NOMO-1 treated with dmso at 0.1 percent for 144 hours (cell line): ENCODE measurements at regions not wholly inside any gene's neighbourhood (a gene's known extent, or its start where the extent isn't known, plus 50 kb on each side); places are given as distances from the start of the nearest gene placed in this dataset.
"Not testable (repeated sequence)": the region's sequence is repeated elsewhere in the genome, so short reads cannot be mapped to it uniquely, and the experiment has no call there.

Experiments used
- DNase-seq: peaks from one replicate; lab custom pipeline; 2025; ENCODE audit not compliant: unreplicated experiment; lab: John Stamatoyannopoulos, UW

DNA sequence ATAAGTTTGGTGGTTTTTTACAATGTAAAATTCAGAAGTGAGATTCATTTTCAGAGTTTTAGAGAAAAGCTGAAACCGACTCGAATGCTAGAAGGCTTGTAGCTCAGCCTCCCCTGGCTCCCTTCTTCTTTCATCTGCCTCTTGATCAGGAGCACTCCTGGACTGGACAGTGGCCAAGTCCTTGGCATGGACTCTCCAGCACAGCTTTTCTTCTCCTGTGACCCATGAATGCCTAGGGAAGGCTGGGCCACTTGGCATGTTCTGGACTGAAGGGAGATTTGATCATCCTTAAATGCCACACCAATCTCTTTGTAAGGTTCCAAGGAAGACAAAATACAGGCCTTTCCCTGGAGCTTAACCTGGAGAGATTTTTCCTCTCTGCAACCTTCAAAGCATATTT lies 384.0 kb upstream of the SASH1 start:
- DNase-seq: no peak

DNA sequence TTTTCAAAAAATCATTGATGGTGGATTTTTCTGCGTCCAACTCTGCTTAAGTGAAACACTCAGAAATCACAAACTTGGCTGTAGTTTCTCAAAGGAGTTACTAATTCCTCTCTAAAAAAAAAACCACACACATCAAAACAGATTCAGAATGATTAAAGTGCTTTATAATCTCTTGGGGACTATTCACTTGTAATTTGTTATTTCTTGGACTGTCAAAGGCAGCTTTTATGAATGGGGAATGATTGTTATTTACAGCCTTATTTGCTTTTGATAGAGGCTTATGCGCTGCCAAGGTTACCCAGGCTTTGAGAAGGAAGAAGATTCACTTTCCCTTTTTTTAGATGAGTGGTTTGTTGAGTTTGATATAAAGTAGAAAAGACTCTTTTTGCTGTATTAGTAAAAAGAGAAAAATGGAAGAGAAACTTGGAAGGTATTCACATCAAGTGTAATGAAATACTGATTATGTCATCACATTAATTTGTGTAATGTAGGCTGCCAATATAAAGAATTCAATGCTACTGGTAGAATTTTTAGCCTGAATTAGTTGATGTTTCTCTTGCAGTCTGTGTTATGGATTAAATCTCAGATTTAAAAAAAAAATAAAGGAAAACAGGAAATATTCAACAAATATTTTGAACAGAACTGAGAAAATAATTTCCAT lies 381.0 kb upstream of the SASH1 start:
- DNase-seq: no peak

DNA sequence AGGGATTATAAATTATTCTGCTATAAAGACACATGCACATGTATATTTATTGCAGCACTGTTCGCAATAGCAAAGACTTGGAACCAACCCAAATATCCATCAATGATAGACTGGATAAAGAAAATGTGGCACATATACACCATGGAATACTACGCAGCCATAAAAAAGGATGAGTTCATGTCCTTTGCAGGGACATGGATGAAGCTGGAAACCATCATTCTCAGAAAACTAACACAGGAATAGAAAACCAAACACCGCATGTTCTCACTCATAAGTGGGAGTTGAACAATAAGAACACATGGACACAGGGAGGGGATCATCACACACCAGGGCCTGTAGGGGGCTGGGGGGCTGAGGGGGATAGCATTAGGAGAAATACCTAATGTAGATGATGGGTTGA lies 377.2 kb upstream of the SASH1 start:
- not testable (repeated sequence) for DNase-seq

DNA sequence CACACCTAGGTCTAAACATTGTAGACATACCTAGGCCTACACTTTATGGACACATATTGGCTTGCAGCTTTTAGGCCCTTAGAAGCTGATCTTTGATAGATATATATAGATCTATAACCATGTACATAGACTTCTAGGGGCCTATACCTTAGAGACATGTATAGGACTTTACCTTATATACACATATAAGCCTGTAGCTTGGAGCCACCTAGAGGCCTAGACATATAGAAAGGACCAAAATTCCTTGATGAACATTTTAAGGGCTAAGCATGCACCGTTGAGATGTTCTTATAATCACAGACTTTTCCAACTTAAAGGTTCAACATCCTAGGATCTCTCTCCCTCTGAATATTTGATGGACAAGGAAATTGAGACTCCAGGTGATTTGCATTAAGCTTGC lies 371.7 kb upstream of the SASH1 start:
- DNase-seq: no peak

DNA sequence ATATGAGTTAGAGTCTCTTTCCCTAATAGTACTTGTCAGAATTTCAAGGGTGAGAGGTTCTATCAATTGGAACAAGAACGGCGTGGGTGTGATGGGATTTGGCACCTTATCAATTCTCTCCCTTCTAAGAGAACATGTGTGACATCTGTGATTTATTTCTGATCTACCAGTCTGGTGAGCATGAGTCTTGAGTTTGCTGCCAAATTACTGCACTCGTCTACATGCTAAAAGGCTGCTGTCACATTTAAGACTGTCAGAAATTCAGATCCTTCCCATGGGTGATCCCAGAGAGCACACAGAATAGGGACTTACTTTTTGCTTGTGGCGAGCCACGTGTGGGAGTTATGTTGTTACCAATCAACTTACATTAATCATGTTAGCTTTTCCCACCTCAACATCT lies 370.2 kb upstream of the SASH1 start:
- no peak for DNase-seq

DNA sequence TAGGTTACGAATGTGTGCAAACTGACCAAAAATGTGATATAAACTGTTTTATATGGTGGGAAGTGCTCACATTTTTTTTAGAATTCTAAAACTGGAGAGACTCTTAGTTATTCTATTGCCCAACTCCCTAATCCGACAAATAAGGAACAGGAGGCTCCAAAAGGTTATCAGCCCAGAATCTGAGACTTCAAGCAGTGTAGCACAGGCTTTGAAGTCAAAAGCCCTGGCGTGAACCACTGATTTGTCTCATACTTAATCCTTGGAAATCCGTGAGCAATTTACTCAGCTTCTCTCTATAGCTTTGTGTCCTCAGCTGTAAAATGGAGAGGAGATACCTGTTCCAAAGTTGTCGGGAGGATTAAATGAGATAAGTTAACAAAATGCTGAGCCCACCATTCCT lies 368.8 kb upstream of the SASH1 start:
- no peak for DNase-seq

DNA sequence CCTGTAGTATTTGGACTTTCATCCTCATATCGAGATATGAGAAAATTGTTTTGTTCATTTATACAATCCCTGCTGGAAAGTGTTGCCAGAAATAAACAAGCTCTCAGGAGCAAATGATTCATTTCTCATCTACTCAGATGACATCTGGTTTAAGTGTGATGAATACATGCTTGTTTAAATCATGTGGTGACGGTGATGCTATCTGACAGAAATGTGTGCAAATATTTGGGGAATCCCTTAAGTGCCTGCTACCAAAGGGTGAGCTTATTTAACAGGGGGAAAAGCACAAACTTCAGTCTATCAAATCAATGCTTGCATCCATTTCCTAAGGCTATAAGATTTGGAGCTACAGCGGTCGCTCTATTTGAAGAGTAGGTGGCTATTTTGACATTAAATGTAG lies 368.3 kb upstream of the SASH1 start:
- no peak for DNase-seq

DNA sequence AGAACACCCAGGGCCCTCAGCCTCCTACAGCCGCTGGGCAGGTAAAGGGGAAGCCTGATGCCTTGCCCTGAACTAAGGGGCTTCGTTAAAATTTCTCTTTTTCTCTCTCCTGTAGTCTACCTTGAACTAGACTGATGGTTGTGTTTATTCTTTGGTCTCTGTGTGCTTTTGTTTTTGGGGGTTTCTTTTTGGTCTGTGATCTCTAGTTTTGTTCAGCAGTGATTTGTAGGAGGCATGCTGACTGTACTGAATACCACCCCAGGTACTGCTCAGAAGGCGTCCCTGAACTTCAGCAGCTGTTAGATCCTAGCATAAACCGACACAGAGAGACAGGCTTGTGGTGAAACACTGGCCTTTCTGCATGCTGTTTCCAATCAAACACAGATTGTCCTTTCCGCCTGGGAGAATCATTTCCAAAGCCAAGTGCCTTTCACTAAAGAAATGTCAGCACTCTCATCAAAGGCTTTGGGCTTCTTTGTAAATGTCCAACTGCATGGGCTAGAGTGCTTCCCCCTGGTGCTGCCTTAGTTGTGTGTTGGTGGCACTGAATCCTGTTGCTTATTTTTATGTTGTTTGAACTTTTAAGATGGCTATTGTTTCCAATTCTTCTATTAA lies 364.7 kb upstream of the SASH1 start:
- no peak for DNase-seq

DNA sequence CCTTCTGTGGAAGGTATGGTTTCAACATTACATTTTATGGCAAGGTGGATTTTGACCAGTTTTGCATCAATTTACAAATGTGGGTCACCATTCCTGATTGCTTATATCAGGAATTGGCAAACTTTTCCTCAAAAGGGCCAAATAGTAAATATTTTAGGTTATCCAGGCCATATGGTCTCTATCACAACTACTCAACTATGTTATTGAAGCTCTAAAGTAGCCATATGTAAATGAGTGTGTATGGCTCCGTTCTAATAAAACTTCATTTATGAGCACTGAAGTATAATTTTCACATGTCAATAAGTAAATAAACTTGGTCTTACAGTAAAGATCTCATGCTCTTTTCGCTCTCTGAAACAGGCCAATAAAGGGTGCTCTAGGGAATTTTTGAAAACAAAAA lies 362.7 kb upstream of the SASH1 start:
- no peak for DNase-seq

DNA sequence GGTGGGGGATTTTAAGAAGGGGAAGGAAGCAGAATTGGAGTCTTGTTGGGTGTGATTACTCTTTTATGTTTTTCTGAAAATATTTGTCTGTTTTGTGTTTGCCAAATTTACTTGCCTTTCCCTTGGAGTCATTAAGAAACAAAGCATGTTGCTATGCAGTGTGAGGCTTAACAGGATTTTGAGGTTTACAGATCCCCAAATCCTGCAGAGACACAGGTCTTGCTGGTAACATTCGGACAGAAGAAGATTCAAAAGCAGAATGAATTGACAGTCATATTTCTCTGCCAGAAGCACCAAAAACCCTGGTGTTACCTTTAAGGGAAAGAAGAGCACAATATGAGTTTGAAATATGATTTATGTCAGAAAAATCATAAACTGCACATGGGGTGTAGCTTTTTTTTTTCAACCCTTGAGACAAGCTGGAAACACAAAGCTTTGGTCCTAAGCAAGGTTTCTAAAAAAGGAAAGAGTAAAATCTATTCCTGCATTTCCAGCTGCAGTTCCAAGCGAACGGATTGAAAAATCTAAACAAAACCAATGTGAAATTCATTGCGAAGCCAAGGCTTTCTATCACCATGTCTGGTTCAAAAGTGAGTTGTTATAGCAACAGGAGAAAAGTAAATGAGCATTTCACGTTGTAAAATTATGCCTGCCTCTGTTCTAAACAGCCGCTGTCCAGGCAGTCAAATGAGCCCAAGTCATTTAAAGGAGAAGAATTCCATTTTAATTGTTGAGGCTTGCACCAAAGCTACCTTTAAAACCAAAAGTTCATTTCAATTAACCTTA lies 358.9 kb upstream of the SASH1 start:
- no peak for DNase-seq

DNA sequence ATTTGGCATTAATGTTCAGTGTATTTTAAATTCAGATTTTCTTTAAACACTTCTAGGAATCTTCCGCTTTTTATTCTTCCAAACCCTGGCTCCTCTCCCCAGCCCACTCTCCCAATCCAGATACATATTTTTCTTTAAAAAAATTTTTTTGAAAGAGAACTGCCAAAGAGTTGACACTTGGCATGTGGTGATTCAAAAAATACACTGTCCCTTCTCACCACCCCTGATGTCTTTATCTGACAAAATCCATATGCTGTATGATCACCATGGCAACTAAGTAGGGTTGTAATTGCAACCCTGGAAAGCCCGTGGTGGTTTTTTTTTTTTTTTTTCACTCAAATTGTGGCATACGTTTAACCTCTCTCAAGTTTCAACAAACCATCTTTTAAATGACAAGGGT lies 355.8 kb upstream of the SASH1 start:
- DNase-seq: no peak

DNA sequence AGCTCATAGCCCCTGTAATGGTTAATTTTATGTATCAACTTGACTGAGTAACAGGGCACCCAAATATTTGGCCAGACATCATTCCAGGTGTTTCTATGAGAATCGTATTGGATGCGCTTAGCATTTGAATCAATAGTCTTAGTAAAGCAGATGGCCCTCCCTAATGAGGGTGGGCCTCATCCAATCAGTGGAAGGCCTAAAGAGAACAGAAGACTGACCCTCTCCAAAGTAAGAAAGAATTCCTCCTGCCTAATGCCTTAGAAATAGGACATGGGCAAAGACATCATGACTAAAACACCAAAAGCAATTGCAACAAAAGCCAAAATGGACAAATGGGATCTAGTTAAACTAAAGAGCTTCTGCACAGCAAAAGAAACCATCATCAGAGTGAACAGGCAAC lies 352.5 kb upstream of the SASH1 start:
- DNase-seq: no peak

DNA sequence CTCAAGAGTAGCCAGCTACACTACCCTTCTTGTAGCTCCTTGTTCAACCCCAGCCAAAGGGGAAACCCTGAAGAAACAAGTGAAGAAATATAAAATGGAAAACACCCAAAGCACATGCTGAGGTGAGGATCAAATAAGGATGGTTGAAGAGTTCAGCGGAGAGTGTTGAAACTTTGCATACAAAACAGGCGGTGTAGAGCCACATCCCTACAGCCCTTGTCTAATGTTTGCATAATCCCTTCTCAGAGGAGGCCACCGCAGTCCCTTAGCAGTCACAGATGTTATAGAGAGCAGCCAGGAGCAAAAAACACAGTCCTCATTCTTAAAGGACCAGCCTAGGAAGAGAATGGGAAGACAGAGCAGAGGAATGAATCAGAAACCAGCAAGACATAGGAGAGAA lies 350.7 kb upstream of the SASH1 start:
- DNase-seq: no peak

DNA sequence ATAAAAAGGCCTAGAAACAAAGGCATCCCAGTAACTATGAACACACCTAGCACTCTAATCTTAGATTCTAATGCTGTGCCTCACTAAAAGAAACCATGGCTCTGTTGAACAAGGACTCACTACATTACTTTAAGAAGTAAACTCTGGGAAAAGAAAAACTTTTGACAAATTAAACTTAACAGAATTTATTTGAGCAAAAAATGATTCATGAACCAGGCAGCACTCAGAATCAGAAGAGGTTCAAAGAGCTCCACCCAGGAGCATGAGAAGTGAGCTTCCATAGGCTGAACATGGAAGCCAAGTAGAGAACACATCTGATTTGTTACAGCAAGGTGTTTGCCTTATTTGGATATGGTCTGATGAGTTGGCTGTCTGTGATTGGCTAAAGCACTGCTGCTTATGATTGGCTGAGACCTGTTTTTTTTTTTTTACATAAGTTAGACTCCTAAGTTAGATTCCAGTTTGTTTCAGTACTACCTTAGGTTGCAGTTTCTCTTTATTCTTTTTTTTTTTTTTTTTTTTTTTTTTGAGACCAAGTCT lies 343.6 kb upstream of the SASH1 start:
- no peak for DNase-seq

DNA sequence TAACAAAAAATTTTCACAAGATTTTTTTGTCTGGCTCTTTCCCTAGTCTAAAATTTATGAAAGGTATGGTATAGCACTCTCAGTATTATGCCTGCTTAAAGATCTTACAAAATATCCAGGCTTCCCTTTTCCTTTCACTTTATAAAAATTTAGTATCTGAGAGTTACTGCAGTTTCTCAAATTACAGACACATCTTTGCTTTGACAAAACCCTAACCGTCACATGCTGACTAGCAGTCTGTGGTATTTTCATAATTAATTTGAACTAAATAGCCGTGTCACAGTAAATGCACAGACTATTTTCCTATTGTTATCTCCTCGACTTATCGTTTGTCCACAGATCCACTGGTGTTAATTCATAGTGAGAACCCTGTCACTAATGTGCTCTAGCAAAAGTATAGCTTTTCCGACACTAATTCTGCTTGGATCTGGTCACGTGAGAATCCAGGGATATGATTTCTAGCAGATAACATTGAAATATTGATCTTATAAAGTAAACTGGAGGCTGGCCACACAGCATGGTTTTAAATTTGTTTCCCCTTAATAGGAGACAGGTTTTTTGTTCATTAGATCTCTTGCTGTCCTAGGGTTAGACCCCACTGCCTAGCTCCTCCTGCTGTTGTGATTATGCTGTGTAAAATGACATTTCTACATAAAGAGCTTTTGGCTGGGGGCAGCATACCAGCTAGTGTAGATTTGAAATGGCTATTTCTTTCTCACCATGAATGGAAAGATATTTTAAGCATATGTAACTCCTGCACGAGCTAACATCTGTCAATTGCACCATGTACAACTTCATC lies 340.6 kb upstream of the SASH1 start:
- no peak for DNase-seq

DNA sequence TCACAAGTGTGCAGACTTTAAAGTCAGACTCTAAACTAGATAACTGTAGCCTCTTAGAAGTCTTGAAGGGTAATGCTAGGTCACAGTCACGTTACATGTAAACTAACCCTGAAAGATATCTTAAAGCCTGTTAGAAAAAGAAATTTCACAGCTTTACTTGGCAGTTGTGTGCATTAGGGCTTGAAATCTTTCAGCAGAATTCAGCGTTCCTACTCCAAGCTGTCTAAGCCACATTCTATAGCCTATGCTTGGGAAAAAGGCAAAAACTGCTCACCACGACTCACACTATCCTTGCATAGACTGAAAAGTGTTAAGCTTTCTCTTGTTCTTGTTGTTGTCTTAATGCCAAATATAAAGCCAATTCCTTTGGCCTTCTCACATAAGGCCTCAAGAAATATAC lies 338.0 kb upstream of the SASH1 start:
- no peak for DNase-seq

DNA sequence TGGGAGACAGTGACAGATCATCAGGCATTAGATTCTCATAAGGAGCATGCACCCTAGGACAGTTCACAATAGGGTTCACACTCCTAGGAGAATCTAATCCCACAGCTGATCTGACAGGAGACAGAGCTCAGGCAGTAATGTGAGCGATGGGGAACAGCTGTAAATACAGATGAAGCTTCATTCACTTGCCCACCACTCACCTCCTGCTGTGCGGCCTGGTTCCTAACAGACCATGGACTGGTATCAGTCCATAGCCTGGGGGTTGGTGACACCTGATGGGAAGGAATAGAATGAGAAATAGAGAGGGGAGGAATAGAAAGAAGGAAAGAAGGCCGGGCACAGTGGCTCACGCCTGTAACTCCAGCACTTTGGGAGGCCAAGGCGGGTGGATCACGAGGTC lies 336.8 kb upstream of the SASH1 start:
- DNase-seq: no peak

DNA sequence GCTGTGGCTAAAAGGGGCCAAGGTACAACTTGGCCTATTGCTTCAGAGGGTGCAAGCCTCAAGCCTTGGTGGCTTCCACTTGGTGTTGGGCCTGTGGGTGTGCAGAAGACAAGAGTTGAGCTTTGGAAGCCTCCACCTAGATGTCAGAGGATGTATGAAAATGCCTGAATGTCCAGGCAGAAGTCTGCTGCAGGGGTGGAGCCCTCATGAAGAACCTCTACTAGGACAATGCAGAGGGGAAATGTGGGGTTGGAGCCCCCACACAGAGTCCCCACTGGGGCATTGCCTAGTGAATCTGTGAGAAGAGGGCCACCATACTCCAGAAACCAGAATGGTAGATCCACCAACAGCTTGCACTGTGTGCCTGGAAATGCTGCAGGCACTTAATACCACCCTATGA lies 332.1 kb upstream of the SASH1 start:
- not testable (repeated sequence) for DNase-seq

DNA sequence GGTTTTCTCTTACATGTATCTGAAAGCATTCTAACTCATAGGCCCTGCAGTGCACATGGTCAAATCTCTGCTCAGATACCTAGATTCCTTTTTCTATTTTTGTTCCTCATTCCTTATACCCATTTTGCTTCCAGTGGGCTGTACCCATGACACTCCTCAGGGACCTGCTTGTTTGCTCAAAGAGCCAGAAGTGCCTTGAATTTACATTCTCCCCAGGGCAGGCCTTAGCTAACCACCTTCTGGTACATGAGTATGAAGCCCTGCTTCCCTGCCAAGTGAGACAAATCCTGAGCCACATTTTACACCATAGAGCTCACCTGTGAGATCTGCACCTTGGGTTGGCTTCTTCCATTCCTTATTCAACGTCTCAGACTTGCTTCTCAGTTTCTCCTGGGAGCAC lies 326.6 kb upstream of the SASH1 start:
- DNase-seq: no peak

DNA sequence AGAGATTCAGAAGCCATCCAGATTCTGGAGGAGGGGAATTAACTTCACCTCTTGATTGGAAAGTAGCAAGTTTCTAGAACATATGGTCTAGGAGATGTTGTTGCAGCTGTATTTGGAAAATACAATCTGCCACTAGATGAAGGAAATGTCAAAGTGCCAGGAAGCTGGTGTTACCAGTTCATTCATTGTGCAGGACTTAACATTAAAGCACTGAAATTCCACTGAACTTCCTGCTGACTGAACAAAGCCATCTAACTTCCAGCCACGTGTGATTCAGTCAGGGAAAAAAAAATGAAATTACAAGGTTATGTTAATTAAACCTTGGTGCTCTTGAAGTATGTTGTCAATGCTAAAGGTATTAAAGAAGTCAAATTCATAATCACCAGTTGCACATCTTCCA lies 321.5 kb upstream of the SASH1 start:
- DNase-seq: no peak

DNA sequence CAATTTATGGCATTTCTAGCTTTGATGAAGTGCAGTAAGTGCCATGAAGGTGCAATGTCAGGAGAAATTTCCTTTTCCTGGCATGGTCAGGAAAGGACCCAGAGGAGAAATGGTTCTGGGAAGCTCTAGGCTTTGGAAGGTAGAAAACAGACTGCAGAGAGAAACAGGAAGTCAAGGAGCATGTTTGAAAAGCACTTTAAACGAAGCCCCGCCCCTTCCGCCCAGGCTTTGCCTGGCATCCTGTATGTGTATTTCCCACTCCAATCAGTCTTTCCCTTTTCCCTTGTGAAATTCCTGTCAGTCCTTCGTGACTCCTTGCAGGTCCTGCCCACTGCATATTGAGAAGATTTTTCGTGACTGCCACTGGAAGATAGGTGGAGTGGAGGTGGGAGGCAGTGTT lies 320.9 kb upstream of the SASH1 start:
- no peak for DNase-seq
